GM21515 (cell line): ENCODE measurements at regions not wholly inside any gene's neighbourhood (a gene's known extent, or its start where the extent isn't known, plus 50 kb on each side); places are given as distances from the start of the nearest gene placed in this dataset.
"Not testable (repeated sequence)": the region's sequence is repeated elsewhere in the genome, so short reads cannot be mapped to it uniquely, and the experiment has no call there.

ENCODE experiments used
- ATAC-seq: cut with Tn5 transposase; IDR thresholded peaks from one replicate; pipeline ENCODE4 v1.9.1; 2021; ENCODE audit not compliant: unreplicated experiment

DNA sequence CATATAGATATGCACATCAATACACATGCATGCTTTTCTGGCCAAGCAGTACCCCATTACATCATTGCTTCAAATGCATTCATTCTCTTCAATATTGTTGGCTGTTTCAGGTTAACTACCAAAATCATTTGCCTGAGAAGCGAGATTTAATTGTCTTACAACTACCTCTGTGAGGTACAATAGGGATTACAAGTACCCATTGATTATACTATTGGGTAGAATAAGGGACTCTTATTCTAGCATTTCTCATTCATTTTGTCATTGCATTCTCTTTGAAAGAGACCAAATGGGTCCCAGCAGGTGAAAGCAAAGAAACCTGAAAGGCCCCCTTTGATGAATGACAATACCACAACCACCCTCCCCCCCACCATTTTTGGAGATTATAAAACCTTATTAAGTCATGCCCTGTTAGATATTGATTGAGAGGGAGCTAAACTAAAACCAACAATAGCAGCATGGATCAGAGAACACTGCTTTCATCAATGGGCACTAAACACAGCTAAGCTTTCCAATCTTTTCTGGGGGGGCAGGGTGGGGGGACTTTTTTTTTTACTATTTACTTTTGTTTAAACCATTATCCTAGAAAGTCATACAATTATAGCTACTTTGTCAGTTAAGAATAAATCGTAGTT is 375.0 kb upstream of the CCNH start:
- ATAC-seq: no peak

DNA sequence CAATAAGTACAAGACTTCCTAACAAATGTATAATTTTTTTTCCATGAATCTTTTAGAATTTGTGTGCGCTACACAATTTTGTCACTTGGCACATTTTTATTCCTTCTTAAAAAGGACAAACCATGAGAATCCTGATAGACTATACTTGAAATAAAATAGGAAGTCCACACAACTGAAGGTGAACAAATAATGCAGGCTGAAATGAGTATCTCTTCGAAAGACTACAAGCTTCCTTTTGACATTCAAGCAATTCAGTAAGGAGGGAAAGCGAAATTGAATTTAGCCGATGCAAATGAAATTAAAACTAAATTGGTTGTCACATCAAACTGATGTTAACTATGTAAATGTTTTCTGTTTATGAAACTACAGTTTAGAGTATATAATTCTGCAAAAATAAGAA is 374.4 kb upstream of the CCNH start:
- no peak for ATAC-seq

DNA sequence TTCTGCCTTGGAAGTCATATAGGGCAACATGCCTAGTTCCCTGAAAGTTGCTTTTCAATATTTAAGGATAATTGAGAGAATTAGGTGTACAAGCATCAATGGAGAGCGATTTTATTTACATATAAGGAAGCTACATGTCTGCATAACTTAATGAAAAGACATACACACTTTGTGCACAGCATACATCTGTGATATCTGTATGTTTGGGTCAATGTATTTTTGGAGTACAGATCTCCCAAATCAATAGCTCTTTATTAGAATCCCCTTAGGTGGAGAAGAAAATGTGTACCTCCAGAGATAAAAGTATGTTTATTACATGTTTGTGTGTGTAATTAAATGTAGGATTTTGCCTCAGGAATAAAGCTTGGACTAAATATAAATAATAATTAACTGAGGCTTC is 373.7 kb upstream of the CCNH start:
- ATAC-seq: no peak

DNA sequence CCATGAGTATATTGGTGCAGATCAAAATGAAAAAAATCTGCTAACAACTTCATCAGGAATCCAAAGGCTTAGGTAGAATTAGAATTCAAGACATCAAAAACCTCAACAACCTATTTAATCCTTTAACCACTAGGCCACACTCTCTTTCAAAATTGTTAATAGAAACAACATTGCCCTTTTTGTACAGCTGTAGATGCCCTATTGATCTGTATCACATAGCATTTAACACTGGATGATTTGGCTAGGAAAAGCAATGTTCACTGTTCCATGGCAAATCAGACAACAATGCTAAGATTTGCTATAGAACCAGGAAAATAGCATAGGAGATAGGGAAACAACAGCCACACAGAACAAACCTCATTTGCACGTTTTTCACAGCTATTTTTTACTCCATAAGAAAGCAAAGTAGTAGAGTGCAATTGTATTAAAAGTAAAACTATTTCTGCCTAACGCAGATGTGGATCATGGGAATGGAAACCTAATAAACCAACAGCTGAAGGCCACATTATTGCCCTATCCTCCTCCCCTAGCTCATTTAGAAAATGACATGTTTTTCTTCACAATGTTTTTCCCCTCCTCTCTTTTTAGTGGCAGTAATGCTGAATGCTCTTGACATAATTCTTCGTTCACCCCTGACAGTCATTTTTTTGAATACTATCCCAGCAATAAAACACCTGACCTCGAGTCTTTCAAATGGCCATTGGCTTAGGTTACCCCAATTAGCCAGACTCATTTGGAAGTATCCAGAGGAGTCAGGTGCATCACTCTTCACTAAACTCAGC is 373.0 kb upstream of the CCNH start:
- no peak for ATAC-seq

DNA sequence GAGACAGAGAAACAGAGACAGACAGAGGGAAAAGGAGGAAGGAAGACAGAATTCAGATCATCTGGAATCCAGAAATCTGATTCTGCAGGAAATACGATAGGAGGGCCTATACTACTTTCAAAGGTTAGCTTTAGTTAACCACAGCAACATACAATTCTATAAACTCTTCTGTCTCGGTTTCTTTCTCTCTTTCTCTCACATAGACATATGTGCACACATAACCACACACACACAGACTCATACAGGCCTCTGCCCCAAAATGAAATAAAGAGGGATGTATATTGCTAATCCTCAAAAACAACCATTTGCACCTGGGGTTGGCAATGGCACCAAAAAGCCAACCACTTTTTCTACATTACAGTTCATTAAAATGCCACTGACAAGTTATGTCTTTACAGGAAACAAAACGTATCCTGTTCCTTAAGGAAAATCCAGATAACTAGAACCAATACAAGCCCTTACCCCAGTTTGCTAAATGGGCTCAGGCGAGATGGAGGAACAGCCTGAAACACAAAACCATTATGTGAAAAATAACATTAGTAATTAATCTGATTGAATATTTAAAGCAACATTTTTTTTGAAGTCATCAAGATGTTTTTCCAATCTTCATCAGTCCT is 372.3 kb upstream of the CCNH start:
- ATAC-seq: no peak

DNA sequence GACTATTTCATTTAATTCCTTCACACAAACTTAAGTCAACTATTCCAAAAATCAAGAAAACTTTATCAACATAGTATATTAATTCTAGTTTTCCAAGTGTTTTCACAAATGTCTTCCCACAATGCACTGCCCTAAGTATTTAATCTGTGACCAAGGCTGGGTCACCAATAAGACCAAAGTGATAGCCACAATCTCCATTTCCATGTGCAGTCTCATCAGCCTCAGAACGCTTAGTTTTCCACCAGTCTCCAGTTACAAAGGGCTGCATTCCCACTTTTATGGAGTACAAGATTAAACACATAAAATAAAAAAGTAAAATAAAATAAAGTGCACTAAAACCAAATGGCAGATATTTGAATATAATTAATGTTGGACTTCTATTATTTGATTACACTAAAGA is 371.6 kb upstream of the CCNH start:
- ATAC-seq: no peak

GRCh38 chr5:87782916-87783315 is 370.2 kb upstream of the CCNH start:
- ATAC-seq: no peak

DNA sequence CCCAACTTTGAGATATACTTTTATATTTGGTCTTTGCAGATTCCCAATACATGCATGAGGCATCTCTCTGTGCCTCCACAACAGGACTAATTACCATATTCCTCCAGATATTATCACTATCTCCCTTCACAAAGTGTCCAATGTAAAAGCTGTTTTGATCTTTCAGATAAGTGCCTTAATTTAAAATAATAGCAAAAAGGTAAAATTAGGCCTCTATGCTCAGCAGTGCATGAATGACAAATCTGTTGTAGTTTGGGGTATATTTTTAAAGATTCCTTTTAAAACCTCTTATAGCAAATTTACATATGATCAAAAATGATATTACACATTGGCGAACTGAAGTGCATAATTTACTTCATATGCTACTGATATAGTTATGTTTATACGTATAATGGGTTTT is 369.2 kb upstream of the CCNH start:
- no peak for ATAC-seq

- ATAC-seq: peak; percentile 99
Measured at GRCh38 chr5:87780831-87781760, 368.4 kb upstream of the CCNH start.

DNA sequence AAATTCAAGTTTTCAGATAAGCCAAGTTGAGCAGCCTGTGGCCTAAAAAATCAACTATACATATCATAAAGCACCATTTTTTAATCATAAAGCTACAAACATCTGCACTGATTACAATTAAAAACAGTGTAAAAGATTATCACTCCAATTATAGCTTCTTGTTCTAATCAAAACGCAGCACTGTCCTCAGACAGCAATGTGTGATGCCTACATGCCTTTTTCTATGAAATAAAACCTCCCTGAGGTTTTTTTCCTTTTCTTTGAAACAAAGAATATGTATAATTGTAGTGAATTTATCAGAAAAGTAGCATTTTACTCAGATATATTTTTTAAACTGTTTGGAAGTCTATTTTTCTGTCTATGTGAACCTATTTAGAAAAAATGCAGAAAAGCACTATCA is 366.1 kb upstream of the CCNH start:
- ATAC-seq: no peak

DNA sequence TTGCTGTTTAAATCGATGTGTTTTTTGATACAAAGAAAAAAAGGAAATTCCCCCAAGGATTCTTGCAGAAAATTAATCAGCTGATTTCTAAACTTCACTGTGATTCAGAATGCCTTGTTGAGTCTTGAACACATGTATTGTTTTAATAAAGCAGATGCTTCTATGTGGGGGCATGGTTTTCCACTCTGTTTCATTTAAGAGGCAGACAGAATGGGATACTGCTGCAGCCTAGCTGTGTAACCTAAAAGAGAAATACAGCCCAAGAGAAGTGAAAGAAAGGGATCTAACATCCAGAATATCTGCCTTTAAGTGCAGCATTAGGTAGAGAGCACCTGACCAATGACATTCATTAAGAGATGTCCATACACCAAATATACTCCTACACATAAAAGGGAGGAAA is 365.1 kb upstream of the CCNH start:
- ATAC-seq: no peak

- ATAC-seq: no peak
Measured at GRCh38 chr5:87776785-87777184, 364.1 kb upstream of the CCNH start.

DNA sequence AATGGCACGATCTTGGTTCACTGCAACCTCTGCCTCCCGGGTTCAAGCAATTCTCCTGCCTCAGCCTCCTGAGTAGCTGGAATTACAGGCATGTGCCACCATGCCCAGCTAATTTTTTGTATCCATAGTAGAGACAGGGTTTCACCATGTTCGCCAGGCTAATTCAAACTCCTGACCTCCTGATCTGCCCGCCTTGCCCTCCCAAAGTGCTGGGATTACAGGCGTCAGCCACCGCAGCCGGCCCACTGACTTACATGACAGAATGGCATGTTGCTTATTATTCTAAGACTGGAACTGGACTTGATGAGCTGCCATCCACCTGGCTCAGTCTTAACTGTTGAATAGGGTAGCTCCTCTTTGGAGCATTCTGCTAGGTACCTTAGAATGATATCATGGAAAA is 363.6 kb upstream of the CCNH start:
- not testable (repeated sequence) for ATAC-seq

GRCh38 chr5:87775228-87775627 is 362.5 kb upstream of the CCNH start:
- no peak for ATAC-seq

GRCh38 chr5:87774804-87775203 is 362.1 kb upstream of the CCNH start:
- no peak for ATAC-seq

DNA sequence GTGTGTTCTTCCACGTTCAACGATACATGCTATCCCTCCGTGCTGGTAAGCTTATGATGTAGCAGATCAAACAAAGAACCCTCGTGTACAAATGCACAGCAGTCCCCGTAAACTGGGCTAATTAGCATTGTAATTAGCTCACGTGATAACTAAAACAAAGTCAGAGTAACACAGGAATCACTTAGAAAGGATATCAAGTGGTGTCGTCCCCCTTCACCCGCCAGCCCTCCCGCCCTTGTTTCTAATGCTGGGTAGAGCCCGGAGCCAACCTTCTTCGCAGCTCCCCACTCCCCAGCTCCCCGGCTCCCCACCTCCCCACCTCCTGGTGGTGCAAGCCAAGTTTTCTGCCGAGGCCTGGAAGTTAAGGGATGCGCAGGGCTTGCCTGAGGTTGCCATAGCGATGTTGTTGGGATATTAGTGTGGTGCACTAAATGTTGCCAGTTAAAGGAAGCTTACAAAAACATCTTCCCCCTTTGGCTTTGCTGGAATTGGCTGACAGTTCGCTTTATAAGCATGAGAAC is 357.9 kb upstream of the CCNH start:
- ATAC-seq: no peak

GRCh38 chr5:87770016-87770570 is 357.4 kb upstream of the CCNH start:
- no peak for ATAC-seq

DNA sequence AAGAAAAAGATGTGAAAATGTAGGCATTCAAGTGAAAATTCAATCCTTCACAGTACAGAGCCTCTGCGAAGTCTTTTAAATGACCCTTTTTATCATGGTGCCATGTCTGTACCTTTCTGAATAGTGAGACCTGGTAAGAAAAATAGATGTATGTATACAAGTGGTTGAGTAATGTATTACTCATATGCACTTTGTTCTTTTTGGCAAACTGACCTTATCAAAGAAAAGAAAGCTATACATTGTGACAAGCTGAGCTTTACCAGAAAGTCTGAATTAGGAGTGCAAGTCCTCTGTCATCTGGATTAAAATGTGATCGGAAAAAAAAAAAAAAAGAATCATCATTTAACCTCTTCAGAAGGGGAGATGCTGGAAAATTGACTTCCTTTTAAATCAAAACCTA is 356.4 kb upstream of the CCNH start:
- ATAC-seq: no peak

DNA sequence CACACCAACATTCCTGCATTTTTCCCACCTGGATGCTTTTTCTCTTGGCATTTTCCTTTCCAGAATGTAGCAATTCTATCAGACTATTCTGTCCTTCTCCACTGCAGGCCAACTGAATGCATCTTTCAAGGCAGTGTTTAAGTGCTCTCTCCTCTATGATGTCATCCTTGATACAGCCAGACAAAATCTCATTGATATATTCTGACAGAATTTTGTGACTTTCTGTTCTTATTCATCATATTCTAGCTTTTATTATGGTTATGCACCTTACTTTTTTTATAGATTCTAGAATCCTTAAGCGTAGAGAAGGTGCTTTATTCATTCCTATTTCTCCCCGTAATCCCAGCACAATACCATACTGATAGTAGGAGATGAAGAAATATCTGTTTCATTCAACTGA is 355.5 kb upstream of the CCNH start:
- no peak for ATAC-seq

DNA sequence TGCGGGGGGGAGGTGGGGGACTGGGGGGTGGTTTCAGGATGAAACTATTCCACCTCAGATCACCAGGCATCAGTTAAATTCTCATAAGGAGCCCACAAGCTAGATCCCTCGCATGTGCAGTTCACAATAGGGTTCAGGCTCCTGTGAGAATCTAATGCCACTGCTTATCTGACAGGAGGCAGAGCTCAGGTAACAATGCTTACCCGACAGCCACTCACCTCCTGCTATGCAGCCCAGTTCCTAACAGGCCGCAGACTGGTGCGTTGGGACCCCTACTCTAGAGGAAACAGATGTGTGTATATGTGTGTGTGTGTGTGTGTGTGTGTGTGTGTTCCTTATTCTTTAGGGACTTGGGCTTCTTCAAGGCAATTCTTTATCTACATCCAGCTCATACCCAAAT is 352.3 kb upstream of the CCNH start:
- no peak for ATAC-seq

- ATAC-seq: no peak
Measured at GRCh38 chr5:87762631-87763030, 349.9 kb upstream of the CCNH start.
